OCI-LY1 (cell line): ENCODE measurements at regions not wholly inside any gene's neighbourhood (a gene's known extent, or its start where the extent isn't known, plus 50 kb on each side); places are given as distances from the start of the nearest gene placed in this dataset.

Experiments
- H2AFZ ChIP-seq: fragments of 200-600 bp; sonication (generic), shearing (Covaris generic); 2 replicates; pipeline ENCODE4 v1.6.0; 2014; ENCODE audit warnings: antibody characterized with exemption, mild to moderate bottlenecking, low read length
- H3F3A ChIP-seq: fragments of 200-600 bp; sonication (generic), shearing (Covaris generic); 2 replicates; pipeline ENCODE4 v1.6.0; 2014; ENCODE audit warnings: mild to moderate bottlenecking, antibody characterized with exemption, low read length, moderate library complexity; ENCODE audit not compliant: insufficient read depth
- H3K27ac ChIP-seq: fragments of 200-600 bp; sonication (generic); 2 replicates; pipeline ENCODE4 v1.5.1; 2014; ENCODE audit warnings: low read length, mixed run types, mild to moderate bottlenecking, low read depth; ENCODE audit not compliant: poor library complexity, severe bottlenecking
- H3K27me3 ChIP-seq: fragments of 200-600 bp; sonication (generic); 2 replicates; pipeline ENCODE4 v1.6.0; 2014; ENCODE audit warnings: antibody characterized with exemption, mild to moderate bottlenecking, low read length, moderate library complexity; ENCODE audit not compliant: insufficient read depth
- H3K36me3 ChIP-seq: fragments of 200-600 bp; sonication (generic); 2 replicates; pipeline ENCODE4 v1.6.1; 2014; ENCODE audit warnings: mild to moderate bottlenecking, antibody characterized with exemption, low read length, moderate library complexity, mixed read lengths; ENCODE audit not compliant: insufficient read depth
- H3K4me1 ChIP-seq: fragments of 200-600 bp; sonication (generic); 2 replicates; pipeline ENCODE4 v1.5.1; 2014; ENCODE audit warnings: mild to moderate bottlenecking, low read length, moderate library complexity; ENCODE audit not compliant: insufficient read depth, severe bottlenecking
- H3K4me2 ChIP-seq: fragments of 200-600 bp; sonication (generic), shearing (Covaris generic); 2 replicates; pipeline ENCODE4 v1.6.1; 2014; ENCODE audit warnings: low read length
- H3K4me3 ChIP-seq: fragments of 200-600 bp; sonication (generic); 2 replicates; pipeline ENCODE4 v1.5.1; 2014; ENCODE audit warnings: low read length, low read depth, mild to moderate bottlenecking, mixed read lengths; ENCODE audit not compliant: poor library complexity, severe bottlenecking
- H3K79me2 ChIP-seq: fragments of 200-600 bp; shearing (Covaris generic); 2 replicates; pipeline ENCODE4 v1.6.1; 2016; ENCODE audit warnings: mixed run types, low read length, mixed read lengths; ENCODE audit not compliant: insufficient read depth
- H3K9ac ChIP-seq: fragments of 200-600 bp; sonication (generic), shearing (Covaris generic); 2 replicates; pipeline ENCODE4 v1.6.1; 2014; ENCODE audit warnings: mild to moderate bottlenecking, low read length, mixed read lengths
- H3K9me2 ChIP-seq: fragments of 200-600 bp; sonication (generic), shearing (Covaris generic); 2 replicates; pipeline ENCODE4 v1.6.1; 2014; ENCODE audit warnings: low read depth, mild to moderate bottlenecking, low read length, mixed read lengths
- H3K9me3 ChIP-seq: fragments of 200-600 bp; shearing (Covaris generic); 2 replicates; pipeline ENCODE4 v1.6.1; 2014; ENCODE audit warnings: low read length, mixed read lengths
- H4K20me1 ChIP-seq: fragments of 200-600 bp; sonication (generic), shearing (Covaris generic); 2 replicates; pipeline ENCODE4 v1.6.0; 2016; ENCODE audit warnings: mild to moderate bottlenecking, low read length; ENCODE audit not compliant: insufficient read depth
- EZH2 ChIP-seq: fragments of 200-600 bp; sonication (generic), shearing (Covaris generic); IDR thresholded peaks from 2 replicates; pipeline ENCODE4 v1.8.0; 2017; ENCODE audit warnings: borderline replicate concordance, mixed run types, mild to moderate bottlenecking, antibody characterized with exemption, low read length, moderate library complexity, mixed read lengths
- TF ChIP-seq, protein P1 (sequence below): fragments of 200-600 bp; sonication (generic), shearing (Covaris generic); IDR thresholded peaks from 2 replicates; pipeline ENCODE4 v1.5.1; 2017; ENCODE audit warnings: mild to moderate bottlenecking, antibody characterized with exemption, low read length, moderate library complexity, mixed read lengths

DNA sequence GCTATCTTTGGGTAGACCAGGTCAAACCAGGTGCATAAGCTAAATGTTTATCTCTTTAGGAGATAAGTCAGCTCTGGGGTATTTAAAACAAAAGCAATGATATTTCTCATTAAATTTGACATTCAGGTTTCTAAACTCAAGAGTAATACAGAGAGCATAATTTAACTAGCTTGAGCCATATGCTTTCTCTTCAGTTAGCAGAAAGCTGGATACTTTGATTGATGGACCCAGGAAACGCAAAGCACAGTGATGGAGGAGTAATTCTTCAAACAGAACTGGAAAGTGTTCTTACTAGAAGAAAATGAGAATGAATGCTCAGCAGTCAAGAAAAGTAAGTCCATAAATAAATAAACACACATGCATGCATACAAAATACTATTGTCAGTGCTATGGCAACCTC lies 885.7 kb upstream of the RAG2 start:
- no peak overlapping the region for H3K4me3 ChIP-seq
- no peak overlapping the region for H3K27ac ChIP-seq
- no peak overlapping the region for H3K4me2 ChIP-seq
- no peaks in the 10 kb centered on the region for H3K27me3 ChIP-seq
- no peaks in the 10 kb centered on the region for H3K36me3 ChIP-seq
- no peak for TF ChIP-seq EZH2
- TF ChIP-seq, protein P1, sequence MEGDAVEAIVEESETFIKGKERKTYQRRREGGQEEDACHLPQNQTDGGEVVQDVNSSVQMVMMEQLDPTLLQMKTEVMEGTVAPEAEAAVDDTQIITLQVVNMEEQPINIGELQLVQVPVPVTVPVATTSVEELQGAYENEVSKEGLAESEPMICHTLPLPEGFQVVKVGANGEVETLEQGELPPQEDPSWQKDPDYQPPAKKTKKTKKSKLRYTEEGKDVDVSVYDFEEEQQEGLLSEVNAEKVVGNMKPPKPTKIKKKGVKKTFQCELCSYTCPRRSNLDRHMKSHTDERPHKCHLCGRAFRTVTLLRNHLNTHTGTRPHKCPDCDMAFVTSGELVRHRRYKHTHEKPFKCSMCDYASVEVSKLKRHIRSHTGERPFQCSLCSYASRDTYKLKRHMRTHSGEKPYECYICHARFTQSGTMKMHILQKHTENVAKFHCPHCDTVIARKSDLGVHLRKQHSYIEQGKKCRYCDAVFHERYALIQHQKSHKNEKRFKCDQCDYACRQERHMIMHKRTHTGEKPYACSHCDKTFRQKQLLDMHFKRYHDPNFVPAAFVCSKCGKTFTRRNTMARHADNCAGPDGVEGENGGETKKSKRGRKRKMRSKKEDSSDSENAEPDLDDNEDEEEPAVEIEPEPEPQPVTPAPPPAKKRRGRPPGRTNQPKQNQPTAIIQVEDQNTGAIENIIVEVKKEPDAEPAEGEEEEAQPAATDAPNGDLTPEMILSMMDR: no peak
- H3F3A ChIP-seq: no peaks in the 10 kb centered on the region
- no peaks in the 10 kb centered on the region for H4K20me1 ChIP-seq
- no peaks in the 10 kb centered on the region for H3K9me3 ChIP-seq
- H3K9ac ChIP-seq: no peak overlapping the region
- no peaks in the 10 kb centered on the region for H3K9me2 ChIP-seq
- H2AFZ ChIP-seq: no peak overlapping the region
- H3K4me1 ChIP-seq: no peaks in the 10 kb centered on the region
- no peaks in the 10 kb centered on the region for H3K79me2 ChIP-seq

DNA sequence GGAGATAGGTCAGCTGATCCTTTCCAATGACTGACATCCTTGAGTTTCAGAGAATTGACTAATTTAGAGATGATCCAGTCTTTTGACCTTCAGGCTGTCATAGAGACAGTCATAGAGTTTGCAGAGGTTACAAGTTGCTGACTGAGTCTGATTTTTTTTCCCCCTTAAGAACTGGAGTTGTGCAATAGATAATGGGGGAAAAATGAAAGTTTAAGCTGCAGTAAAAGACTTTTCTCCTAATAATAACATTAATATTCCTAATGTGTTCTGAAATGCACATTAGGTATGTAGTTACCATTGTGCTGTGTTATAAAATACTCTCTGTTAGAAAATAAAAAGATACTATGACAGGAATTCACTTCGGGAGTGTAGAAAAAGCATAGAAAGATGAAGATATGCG lies 876.9 kb upstream of the RAG2 start:
- Histone ChIP-seq H3K9ac (no peak overlapping the region), H3K4me3 (no peak overlapping the region), H3K4me1 (no peaks in the 10 kb centered on the region), H3K27me3 (no peaks in the 10 kb centered on the region), H3K9me2 (no peaks in the 10 kb centered on the region), H3F3A (no peaks in the 10 kb centered on the region), H4K20me1 (no peaks in the 10 kb centered on the region), H3K4me2 (no peak overlapping the region), H3K9me3 (no peaks in the 10 kb centered on the region), H3K79me2 (no peaks in the 10 kb centered on the region), H2AFZ (no peak overlapping the region), H3K36me3 (no peaks in the 10 kb centered on the region), H3K27ac (no peak overlapping the region)
- TF ChIP-seq EZH2: no peak
- TF ChIP-seq, protein P1: no peak

DNA sequence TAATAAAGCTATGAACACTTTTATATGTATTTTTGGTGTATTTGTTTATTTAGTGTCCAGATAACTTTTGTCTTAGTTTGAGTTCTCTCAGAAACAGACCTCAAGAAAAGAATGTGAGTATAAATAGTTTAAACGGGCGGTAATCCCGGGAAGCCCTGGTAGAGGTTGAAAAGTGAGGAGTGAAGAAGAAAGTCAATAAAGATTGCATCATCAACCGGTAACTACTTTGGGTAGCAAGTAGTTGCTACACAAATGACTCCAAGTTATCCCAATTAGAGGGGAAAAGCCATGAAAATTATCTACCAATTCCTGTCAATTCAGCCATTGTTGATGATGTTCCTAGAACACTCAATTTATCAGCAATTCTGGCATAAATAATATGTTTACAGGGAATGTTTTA lies 870.3 kb upstream of the RAG2 start:
- no peak for TF ChIP-seq EZH2
- TF ChIP-seq, protein P1: no peak
- H3K4me2 ChIP-seq: no peak overlapping the region
- H3K9me2 ChIP-seq: no peaks in the 10 kb centered on the region
- H3K9ac ChIP-seq: no peak overlapping the region
- H3F3A ChIP-seq: no peaks in the 10 kb centered on the region
- H3K36me3 ChIP-seq: no peaks in the 10 kb centered on the region
- H4K20me1 ChIP-seq: no peaks in the 10 kb centered on the region
- no peak overlapping the region for H3K27ac ChIP-seq
- no peaks in the 10 kb centered on the region for H3K9me3 ChIP-seq
- no peak overlapping the region for H3K4me3 ChIP-seq
- H2AFZ ChIP-seq: no peak overlapping the region
- H3K4me1 ChIP-seq: no peaks in the 10 kb centered on the region
- no peaks in the 10 kb centered on the region for H3K27me3 ChIP-seq
- no peaks in the 10 kb centered on the region for H3K79me2 ChIP-seq
